ENCODE measurements at regions not wholly inside any gene's neighbourhood (a gene's known extent, or its start where the extent isn't known, plus 50 kb on each side); places are given as distances from the start of the nearest gene placed in this dataset.
"Not testable (repeated sequence)": the region's sequence is repeated elsewhere in the genome, so short reads cannot be mapped to it uniquely, and the experiment has no call there.

DNA sequence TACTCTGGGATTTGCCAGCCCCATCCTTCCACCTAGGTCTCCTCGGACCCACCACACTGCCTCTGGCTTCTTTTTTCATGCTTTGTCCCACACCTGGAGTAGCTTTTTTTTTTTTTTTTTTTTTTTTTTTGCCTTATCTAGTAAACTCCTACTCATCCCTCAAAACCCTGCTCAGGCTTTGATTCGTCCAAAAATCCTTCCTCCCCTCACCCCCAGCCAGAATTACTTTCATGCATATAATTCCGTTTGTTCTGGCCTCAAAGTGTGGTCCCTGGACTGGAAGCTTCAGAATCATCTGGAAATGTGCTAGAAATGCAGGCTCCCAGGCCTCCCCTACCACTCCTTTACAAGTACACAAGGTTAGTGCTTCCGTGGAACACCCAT, 320.1 kb downstream of the PTTG2 start:
- DNase-seq: no peak

DNA sequence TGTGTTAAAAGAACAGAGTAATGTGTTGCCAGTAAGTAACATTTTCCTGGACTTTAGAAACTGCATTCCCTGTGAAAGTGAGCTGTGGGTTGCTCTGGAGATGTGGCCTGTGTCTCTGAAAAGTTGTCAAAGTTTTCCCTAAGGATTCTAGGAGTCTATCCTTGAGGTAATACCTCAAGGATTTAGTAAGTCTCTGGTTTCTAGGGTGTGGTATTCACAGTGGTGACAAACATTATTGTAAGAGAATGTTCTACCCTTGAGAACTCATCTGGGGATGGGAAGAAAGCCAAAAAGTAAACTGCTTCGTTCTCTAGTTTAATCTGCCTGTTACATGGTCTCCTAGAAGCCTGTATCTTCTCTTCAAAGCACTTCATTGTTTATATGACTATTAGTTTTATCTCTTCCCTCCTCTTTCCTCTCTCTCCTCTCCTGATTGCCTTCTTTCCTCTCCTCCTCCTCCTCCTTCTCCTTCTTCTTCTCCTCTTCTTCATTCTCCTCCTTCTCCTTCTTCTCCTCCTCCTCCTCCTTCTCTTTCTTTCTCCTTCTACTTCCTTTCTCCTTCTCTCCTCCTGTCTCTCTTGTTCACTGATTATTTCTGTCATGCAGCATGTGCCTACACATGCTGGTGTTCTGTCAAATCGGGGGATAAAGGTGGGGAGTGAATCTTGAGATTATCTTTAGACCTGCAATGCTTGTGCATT, 321.3 kb downstream of the PTTG2 start:
- no peak for DNase-seq

- DNase-seq: no peak
Observed at GRCh38 chr4:38283724-38284123, 323.5 kb downstream of the PTTG2 start.

- no peak for DNase-seq
Observed at GRCh38 chr4:38284294-38285030, 324.3 kb downstream of the PTTG2 start.

GRCh38 chr4:38287101-38287851, 327.1 kb downstream of the PTTG2 start:
- no peak for DNase-seq

DNA sequence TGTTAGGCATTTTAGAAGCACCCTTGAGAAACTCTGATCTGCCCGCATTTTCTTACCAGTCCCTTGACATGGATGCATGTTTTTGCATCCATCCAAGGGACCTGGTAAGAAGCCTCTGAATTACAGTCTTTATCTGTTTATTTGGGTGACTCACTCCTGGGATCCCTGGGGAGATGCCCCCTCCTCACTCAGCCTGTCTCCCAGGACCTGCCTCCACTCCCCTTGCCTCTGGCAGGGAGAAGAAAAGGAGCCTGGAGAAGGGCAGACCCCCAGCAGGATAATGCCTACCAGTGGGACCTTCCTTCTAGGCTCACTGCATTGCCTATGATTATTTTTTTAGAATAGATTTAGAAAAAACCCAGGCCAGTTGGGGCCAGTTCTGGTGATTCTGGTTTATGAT, 329.4 kb downstream of the PTTG2 start:
- DNase-seq: no peak

GRCh38 chr4:38290366-38290765, 330.2 kb downstream of the PTTG2 start:
- no peak for DNase-seq

DNA sequence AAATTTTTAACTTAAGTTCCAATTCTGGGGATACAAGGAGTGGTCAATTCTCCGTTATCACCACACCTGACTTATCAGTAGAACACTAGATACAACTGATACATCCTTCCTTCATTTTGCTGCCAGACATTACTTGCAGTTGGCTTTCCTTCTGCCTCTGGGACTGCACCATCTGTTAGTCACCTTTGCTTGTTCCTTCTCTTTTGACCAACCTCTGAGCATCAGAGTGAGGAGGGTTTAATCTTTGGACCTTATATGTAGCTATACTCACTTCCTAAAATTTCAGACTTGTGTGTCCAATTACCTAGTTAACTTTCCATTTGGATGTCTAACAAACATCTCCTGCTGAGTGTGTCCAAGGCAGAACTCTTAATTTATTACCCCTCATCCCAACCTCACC, 330.7 kb downstream of the PTTG2 start:
- no peak for DNase-seq

DNA sequence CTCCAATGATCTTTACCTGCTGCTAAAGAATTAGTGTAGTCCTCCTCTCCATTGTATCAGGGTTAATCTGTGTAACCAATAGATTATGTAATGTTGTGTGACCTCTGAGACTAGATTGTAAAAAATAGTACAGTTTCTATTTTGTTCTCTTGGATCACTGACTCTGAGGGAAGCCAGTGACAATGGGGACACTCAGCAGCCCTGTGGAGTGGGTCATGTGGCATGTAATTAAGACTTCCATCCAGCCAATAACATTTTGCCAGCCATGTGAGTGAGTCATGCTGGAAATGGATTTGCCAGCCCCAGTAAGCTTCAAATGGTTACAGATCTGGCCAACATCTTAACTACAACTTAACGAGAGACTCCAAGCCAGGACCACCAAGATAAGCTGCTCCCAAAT, 332.3 kb downstream of the PTTG2 start:
- DNase-seq: no peak

DNA sequence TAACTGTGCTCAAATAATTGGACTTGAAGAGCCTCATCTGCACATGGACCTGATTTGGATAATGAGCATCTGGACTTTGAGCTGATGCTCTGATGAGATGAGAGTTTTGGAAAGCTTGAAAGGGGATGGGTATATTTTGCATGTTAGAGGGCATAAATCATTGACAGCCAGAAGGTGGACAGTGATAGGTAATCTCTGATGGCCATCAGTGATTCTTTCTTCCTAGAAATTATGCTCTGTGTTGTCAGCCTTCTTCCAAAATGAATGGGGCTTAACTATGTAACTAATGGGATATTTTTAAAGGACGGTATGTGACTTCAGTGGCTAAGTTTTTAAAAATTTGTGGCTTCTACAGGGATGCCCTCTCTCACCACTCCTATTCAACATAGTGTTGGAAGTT, 334.0 kb downstream of the PTTG2 start:
- DNase-seq: no peak

DNA sequence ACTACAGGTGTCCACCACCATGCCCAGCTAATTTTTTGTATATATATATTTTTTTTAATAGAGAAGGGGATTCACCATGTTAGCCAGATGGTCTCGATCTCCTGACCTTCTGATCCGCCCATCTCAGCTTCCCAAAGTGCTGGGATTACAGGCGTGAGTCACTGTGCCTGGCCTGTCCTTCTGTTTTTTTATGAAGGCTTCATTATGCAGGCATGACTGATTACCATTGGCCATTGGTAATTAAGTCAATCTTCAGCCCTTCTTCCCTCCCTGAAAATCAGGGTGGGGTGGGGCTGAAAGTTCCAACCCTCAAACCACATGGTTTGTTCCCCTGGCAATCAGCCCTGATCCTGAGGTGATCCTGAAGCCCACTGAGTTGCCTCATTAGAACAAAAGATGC, 336.9 kb downstream of the PTTG2 start:
- no peak for DNase-seq

DNA sequence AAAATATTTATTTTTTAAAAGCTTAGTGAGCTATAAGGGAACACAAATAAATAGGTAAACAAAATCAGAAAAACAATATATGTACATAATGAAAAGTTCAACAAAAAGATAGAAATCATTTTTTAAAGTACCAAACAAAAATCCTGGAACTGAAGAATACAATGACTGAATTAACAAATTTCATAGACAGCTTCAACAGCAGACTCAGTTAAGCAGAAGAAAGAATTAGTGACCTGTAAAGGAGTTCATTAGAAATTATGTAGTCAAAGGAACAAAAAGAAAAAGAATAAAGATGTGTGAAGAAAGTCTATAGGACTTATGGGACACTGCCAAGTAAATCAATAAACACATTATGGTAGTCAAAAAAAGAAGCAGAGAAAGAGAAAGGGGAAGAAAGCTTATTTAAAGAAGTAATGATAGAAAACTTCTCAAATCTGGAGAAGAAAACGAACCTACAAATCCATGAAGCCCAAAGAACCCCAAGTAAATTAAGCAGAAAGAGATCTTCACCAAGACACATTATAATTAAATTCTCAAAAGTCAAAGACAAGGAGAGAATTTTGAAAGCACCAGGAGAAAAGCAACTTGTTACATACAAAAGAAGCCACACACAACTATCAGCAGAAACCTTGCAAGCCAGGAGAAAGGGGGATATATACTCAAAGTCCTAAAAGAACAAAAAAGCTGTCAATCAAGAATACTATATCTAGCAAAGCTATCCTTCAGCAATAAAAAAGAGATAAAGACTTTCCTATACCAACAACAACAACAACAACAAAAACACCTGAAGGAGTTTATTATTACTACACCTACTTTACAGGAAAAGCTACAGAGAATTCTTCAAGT, 338.9 kb downstream of the PTTG2 start:
- DNase-seq: no peak

DNA sequence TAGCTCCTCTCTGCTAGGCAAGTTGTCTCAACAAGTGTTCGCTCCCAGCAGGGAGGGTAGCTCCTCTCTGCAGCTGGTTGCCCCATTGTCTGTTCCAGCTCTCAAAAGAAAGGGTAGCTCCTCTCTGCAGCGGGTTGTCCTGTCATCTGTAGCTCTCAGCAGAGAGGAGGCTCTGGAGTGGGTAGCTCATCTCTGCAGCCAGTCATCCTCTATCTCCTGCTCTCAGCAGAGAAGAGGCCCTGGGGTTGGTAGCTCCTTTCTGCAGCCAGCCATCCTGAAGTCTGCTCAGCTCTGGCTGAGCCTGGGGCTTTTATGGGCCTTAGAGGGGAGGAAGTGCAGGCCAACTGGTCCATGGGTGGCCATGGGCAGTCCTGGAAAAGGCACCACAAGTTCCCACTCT, 342.7 kb downstream of the PTTG2 start:
- DNase-seq: no peak

GRCh38 chr4:38304460-38304859, 344.3 kb downstream of the PTTG2 start:
- not testable (repeated sequence) for DNase-seq

GRCh38 chr4:38306482-38307071, 346.4 kb downstream of the PTTG2 start:
- DNase-seq: no peak

GRCh38 chr4:38308728-38309311, 348.6 kb downstream of the PTTG2 start:
- no peak for DNase-seq

GRCh38 chr4:38309471-38309870, 349.3 kb downstream of the PTTG2 start:
- no peak for DNase-seq

DNA sequence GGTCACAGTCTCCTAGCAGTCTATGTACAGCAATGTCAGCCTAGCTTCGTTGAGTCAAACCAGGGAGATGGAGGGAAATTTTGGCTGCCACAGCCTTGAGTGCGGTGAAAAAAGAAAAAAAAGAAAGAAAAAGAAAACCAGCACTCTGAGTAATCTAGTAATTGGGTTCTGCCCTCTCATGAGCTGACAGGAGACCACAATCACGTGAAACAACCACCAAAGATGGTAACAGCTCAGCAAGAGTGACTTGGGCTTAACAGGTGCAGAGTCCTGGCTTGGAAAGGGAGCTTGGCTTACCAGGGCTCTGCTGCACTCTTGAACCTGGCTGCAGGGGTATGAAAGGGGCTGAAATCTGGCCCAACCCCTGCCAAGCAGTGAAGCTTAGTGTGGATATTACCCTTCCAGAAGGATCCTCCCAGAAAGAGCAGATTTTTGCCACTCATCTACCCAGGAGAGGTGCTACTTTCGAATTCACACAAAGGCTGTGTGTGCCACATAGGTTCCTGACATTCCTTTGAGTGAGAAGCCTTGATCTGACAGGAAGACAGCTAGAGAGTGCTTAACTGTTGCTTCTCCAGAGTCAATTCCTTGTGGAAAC, 350.3 kb downstream of the PTTG2 start:
- no peak for DNase-seq

DNA sequence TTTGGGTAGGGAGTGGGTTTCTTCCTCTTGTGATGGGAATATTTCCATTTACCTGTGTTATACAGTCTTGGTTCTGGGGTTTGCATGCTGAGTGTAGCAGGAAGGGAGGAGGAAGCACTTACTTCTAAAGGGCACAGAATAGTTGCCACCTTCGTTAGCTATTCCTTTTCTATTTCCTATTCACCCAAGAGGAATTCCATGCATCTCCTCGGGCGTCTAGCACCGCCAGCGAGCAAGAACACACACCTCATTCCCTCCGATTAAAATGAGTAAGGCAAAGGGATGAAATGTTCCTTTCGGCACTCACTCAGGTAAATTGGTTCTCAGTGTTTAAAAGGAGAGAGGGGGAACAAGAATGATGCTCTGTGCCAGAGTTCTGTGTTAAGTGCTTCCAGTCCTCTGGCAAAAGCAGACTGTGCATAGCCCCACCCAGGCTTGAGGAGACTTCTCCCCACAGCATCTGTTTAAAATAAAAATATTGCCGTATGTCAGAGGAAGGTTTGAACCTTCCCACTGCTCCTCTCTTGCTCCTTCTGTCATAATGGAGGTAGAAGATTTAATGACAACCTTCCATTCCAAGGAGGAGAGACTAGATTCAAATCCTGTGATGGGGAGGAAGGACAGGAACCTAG, 351.4 kb downstream of the PTTG2 start:
- DNase-seq: no peak

- no peak for DNase-seq
Observed at GRCh38 chr4:38313175-38313574, 350.8 kb upstream of the KLF3 start.

DNA sequence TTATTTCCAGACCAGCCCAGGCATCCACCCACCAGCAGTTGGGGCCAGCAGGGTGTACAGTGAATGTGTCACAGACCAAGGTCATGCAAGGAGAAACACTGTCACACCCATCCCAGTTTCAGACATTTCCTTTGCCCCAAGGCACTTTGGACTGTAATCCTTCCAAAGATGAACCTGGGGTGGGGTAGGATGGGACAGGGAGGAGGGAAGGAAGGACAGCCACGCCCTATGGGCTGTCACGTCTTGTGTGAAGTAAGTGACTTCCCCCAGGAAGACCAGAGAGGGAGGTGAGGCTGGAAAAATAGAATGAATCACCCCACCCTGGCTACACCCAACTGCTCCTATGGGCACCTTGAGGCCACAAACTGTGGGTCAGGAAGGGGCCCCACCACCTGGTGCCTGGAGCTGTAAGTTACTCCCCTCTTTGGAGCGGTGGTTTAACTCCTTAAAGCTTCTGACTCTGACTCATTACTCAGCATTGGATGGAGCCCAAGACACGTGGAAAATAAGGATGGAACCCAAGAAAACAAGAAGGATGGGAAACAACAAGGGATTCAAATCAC, 349.9 kb upstream of the KLF3 start:
- no peak for DNase-seq
